ENCODE measurements at regions not wholly inside any gene's neighbourhood (a gene's known extent, or its start where the extent isn't known, plus 50 kb on each side); places are given as distances from the start of the nearest gene placed in this dataset.

- TF ChIP-seq CTCF (IDR thresholded peaks at IDR 0.05) (no peak), POLR2AphosphoS5 (IDR thresholded peaks at IDR 0.05; ENCODE audit: insufficient read depth in 1 of 2, low read depth in 1 of 2) (no peak), POLR2A (IDR thresholded peaks at IDR 0.05) (no peak)
These were observed 286.7 kb upstream of the CDH5 start for GRCh38 chr16:66079671-66080334.
